ENCODE measurements at regions not wholly inside any gene's neighbourhood (a gene's known extent, or its start where the extent isn't known, plus 50 kb on each side); places are given as distances from the start of the nearest gene placed in this dataset.
A peak's percentile ranks its signal among the peaks of the same experiment; 100 is the strongest.

- H3K4me3 ChIP-seq (ENCODE audit: low read depth, low read length), result no peak overlapping the region
- no peak for TF ChIP-seq CTCF (IDR thresholded peaks at IDR 0.05; ENCODE audit: low read depth, low read length)
Measured at GRCh38 chr1:98055457-98055856, 134.6 kb upstream of the DPYD start.

GRCh38 chr1:98054786-98055185 is 134.0 kb upstream of the DPYD start:
- H3K4me3 ChIP-seq (ENCODE audit: low read depth, low read length), result no peak overlapping the region; the same call in 1 of the 2 replicates
- TF ChIP-seq CTCF (IDR thresholded peaks at IDR 0.05; ENCODE audit: low read depth, low read length), result no peak

GRCh38 chr1:98054367-98054701 is 133.5 kb upstream of the DPYD start:
- peak overlapping the region; percentile 47 for H3K4me3 ChIP-seq (ENCODE audit: low read depth, low read length)

GRCh38 chr1:98053471-98054366 is 132.9 kb upstream of the DPYD start:
- TF ChIP-seq CTCF (IDR thresholded peaks at IDR 0.05; ENCODE audit: low read depth, low read length), result peak; percentile 50; the same call in 1 of the 2 replicates
- H3K4me3 ChIP-seq (ENCODE audit: low read depth, low read length), result peak overlapping the region; percentile 47

More at GRCh38 chr1:98054367-98054701, 133.5 kb upstream of the DPYD start:
- no peak for TF ChIP-seq CTCF (IDR thresholded peaks at IDR 0.05; ENCODE audit: low read depth, low read length)

GRCh38 chr1:98051065-98051675 is 130.3 kb upstream of the DPYD start:
- H3K4me3 ChIP-seq (ENCODE audit: low read depth, low read length), result no peak overlapping the region
- TF ChIP-seq CTCF (IDR thresholded peaks at IDR 0.05; ENCODE audit: low read depth, low read length), result peak; percentile 72

- no peak for TF ChIP-seq CTCF (IDR thresholded peaks at IDR 0.05; ENCODE audit: low read depth, low read length)
- peak overlapping the region; percentile 54 for H3K4me3 ChIP-seq (ENCODE audit: low read depth, low read length)
Measured at GRCh38 chr1:98049370-98050135, 128.7 kb upstream of the DPYD start.

Data from WI38 (cell line).